SK-N-SH treated with all-trans-retinoic acid at 6 μM for 48 hours (cell line): ENCODE measurements at regions not wholly inside any gene's neighbourhood (a gene's known extent, or its start where the extent isn't known, plus 50 kb on each side); places are given as distances from the start of the nearest gene placed in this dataset.

Source experiments
- ARNTL ChIP-seq: fragments of 450-650 bp; formaldehyde crosslinking; IDR thresholded peaks from 2 replicates; pipeline ENCODE4 v1.5.0; 2020; ENCODE audit warnings: low read depth, mild to moderate bottlenecking, moderate library complexity, borderline replicate concordance
- BACH2 ChIP-seq: fragments of 250-450 bp; sonication (Bioruptor Pico); IDR thresholded peaks from 2 replicates; pipeline ENCODE4 v1.9.0; 2021; ENCODE audit warnings: mild to moderate bottlenecking, borderline replicate concordance
- CREB5 ChIP-seq: fragments of 250-450 bp; sonication (Bioruptor Pico); IDR thresholded peaks from 2 replicates; pipeline ENCODE4 v1.5.1; 2020; ENCODE audit warnings: low read depth, mild to moderate bottlenecking, moderate library complexity
- CSDC2 ChIP-seq: fragments of 250-450 bp; sonication (Bioruptor Pico); IDR thresholded peaks from 2 replicates; pipeline ENCODE4 v1.5.0; 2020; ENCODE audit warnings: mild to moderate bottlenecking, moderate library complexity
- CSRNP3 ChIP-seq: fragments of 250-450 bp; sonication (Bioruptor Pico); IDR thresholded peaks from 2 replicates; pipeline ENCODE4 v1.5.1; 2021; ENCODE audit warnings: mild to moderate bottlenecking, moderate library complexity
- ESRRG ChIP-seq: fragments of 250-450 bp; sonication (Bioruptor Pico); IDR thresholded peaks from 2 replicates; pipeline ENCODE4 v1.6.1; 2021; ENCODE audit warnings: mild to moderate bottlenecking
- ISL1 ChIP-seq: fragments of 250-450 bp; sonication (Bioruptor Pico); IDR thresholded peaks from 2 replicates; pipeline ENCODE4 v2.1.2; 2022; ENCODE audit warnings: mild to moderate bottlenecking, moderate library complexity
- OSR1 ChIP-seq: fragments of 250-450 bp; sonication (Bioruptor Pico); IDR thresholded peaks from 2 replicates; pipeline ENCODE4 v1.8.0; 2022; ENCODE audit warnings: moderate library complexity, mild to moderate bottlenecking, inconsistent platforms
- SNAI2 ChIP-seq: fragments of 250-450 bp; sonication (Bioruptor Pico); IDR thresholded peaks from 2 replicates; pipeline ENCODE4 v1.5.0; 2020; ENCODE audit warnings: mild to moderate bottlenecking, moderate library complexity
- TCF4 ChIP-seq: fragments of 250-450 bp; sonication (Bioruptor Pico); IDR thresholded peaks from 2 replicates; pipeline ENCODE4 v1.8.0; 2021; ENCODE audit warnings: mild to moderate bottlenecking, moderate library complexity, borderline replicate concordance
- ZFP3 ChIP-seq: fragments of 250-450 bp; sonication (Bioruptor Pico); IDR thresholded peaks from 2 replicates; pipeline ENCODE4 v1.5.0; 2020; ENCODE audit warnings: mild to moderate bottlenecking, moderate library complexity
- ZFP30 ChIP-seq: fragments of 450-650 bp; formaldehyde crosslinking; IDR thresholded peaks from 2 replicates; pipeline ENCODE4 v1.5.0; 2022; ENCODE audit warnings: mild to moderate bottlenecking, moderate library complexity
- ZNF70 ChIP-seq: fragments of 450-650 bp; formaldehyde crosslinking; IDR thresholded peaks from 2 replicates; pipeline ENCODE4 v1.5.0; 2020; ENCODE audit warnings: mild to moderate bottlenecking, moderate library complexity
- ZNF8 ChIP-seq: fragments of 450-650 bp; formaldehyde crosslinking; IDR thresholded peaks from 2 replicates; pipeline ENCODE4 v1.5.0; 2020; ENCODE audit warnings: mild to moderate bottlenecking, moderate library complexity

DNA sequence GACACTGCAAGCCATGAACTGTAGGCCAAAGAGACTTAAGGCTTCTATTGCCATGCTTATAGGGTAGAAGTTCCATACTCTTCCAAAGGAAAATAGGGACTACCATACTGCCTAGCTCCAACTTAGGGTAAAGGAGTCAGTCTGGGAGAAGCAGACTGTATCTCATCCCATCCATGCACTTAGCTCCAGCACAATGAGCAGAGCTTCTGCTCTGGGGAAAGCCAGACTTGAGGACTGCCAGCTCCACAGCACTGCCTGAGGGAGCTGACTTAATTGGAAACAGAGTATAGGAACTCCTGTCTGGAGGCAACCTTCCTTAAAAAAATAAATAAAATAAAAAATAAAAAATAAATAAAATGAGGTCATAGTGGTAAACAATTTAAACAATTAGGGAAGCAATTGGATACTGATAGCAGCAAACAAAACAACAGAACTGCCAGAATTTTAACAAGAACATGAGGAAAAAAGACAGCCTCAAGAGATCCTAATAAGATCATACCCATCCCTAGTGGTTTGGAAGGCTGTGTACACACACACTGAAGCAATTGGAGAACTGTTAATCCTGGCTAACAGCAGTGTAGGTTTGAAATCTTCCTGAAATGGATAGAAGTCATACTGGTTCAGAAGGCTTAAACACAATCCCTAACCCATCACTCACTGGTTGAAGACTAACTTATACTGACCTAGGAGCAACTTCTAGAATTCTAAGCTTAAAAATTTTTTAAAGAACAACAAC lies 550.1 kb downstream of the TBC1D4 start:
- TF ChIP-seq ESRRG (CRISPR knock-in tag) = no peak
- no peak for TF ChIP-seq ISL1 (CRISPR knock-in tag)
- no peak for TF ChIP-seq ARNTL (CRISPR knock-in tag)
- TF ChIP-seq CREB5 (CRISPR knock-in tag) = no peak
- no peak for TF ChIP-seq BACH2 (CRISPR knock-in tag)
- no peak for TF ChIP-seq SNAI2 (CRISPR knock-in tag)
- no peak for TF ChIP-seq ZFP30 (CRISPR knock-in tag)
- peak; percentile 46; the same call in 1 of the 2 replicates for TF ChIP-seq TCF4 (CRISPR knock-in tag)
- TF ChIP-seq ZNF8 (CRISPR knock-in tag) = no peak
- TF ChIP-seq CSDC2 (CRISPR knock-in tag) = no peak
- no peak for TF ChIP-seq ZFP3
- no peak for TF ChIP-seq ZNF70
- no peak for TF ChIP-seq OSR1 (CRISPR knock-in tag)
- no peak for TF ChIP-seq CSRNP3
